ENCODE measurements at regions not wholly inside any gene's neighbourhood (a gene's known extent, or its start where the extent isn't known, plus 50 kb on each side); places are given as distances from the start of the nearest gene placed in this dataset.
A peak's percentile ranks its signal among the peaks of the same experiment; 100 is the strongest.
"Not testable (repeated sequence)": the region's sequence is repeated elsewhere in the genome, so short reads cannot be mapped to it uniquely, and the experiment has no call there.

DNA sequence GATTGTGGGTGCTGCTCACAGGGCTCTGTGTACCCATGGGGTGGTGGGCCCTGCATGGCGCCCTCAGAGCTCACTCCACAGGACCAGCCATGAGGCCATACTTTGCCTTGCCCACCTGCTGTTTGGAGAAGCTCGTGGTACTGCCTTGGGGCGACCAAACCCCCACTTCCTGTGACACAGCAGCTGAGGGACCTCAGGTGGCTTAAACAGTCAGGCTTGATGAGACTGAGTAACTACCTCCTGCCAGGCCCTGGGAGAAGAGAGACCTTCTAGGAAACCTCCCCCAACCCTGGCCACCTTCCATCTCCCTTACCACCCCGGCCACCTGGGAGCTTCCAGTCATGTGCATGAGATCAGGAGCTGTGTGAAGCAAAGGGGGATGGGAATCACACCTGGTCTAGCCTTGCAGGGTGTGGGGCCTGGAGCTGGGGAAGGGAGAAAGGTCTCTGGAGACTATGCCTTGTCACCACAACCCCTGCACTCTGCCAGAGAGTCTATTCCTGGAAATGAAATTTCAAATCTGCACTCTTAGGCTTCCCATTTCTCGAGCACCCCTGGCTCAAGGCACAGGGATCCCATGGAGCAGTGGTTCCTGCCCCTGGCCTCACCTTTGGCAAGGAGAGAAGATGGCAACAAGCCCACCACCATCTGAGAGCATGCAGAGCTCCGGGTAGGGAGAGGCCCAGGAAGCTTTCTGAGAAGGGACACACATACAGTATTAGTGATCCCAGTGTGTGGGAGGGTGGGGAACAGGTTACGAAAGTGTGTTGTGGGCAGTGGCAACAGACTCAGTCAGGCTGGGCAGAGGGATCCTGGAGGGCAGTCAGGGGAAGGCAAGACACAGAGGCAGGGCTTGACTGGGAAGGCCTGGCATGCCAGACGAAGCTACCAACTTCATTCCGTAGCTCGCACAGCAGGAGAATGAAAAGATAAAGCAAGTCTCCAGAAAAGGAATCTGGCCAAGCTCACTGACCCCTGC lies 125.0 kb downstream of the URI1 start:
- Histone ChIP-seq H3K4me1 (ENCODE audit: insufficient read depth, poor library complexity, severe bottlenecking) (no peaks in the 10 kb centered on the region), H3K9me3 (ENCODE audit: severe bottlenecking) (no peaks in the 10 kb centered on the region), H3K27ac (ENCODE audit: poor library complexity, severe bottlenecking) (no peak overlapping the region), H3K4me3 (ENCODE audit: severe bottlenecking) (no peak overlapping the region), H3K36me3 (ENCODE audit: low read depth) (no peaks in the 10 kb centered on the region), H3K27me3 (ENCODE audit: insufficient read depth, poor library complexity, severe bottlenecking) (no peaks in the 10 kb centered on the region)
- ATAC-seq (ENCODE audit: low read depth) (no peak), DNase-seq (ENCODE audit: low spot score) (no peak)
- TF ChIP-seq, protein P1, sequence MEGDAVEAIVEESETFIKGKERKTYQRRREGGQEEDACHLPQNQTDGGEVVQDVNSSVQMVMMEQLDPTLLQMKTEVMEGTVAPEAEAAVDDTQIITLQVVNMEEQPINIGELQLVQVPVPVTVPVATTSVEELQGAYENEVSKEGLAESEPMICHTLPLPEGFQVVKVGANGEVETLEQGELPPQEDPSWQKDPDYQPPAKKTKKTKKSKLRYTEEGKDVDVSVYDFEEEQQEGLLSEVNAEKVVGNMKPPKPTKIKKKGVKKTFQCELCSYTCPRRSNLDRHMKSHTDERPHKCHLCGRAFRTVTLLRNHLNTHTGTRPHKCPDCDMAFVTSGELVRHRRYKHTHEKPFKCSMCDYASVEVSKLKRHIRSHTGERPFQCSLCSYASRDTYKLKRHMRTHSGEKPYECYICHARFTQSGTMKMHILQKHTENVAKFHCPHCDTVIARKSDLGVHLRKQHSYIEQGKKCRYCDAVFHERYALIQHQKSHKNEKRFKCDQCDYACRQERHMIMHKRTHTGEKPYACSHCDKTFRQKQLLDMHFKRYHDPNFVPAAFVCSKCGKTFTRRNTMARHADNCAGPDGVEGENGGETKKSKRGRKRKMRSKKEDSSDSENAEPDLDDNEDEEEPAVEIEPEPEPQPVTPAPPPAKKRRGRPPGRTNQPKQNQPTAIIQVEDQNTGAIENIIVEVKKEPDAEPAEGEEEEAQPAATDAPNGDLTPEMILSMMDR (IDR thresholded peaks at IDR 0.05; ENCODE audit: poor library complexity, severe bottlenecking) = no peak

DNA sequence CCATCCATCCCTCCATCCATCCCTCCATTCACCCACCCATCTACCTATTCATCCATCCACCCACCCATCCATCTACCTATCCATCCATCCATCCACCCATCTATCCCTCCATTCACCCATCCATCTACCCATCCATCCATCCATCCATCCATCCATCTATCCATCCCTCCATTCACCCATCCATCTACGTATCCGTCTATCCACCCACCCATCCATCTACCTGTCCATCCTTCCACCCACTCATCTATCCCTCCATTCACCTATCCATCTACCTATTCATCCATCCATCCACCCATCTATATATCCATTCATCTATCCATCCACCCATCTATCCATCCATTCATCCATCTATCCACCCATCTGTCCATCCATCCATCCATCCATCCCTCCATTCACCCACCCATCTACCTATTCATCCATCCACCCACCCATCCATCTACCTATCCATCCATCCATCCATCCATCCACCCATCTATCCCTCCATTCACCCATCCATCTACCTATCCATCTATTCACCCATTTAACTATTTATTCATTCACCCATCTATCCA lies 126.0 kb downstream of the URI1 start:
- not testable (repeated sequence) for DNase-seq (ENCODE audit: low spot score); H3K9me3 ChIP-seq (ENCODE audit: severe bottlenecking); H3K36me3 ChIP-seq (ENCODE audit: low read depth); H3K4me1 ChIP-seq (ENCODE audit: insufficient read depth, poor library complexity, severe bottlenecking); ATAC-seq (ENCODE audit: low read depth); H3K4me3 ChIP-seq (ENCODE audit: severe bottlenecking); H3K27me3 ChIP-seq (ENCODE audit: insufficient read depth, poor library complexity, severe bottlenecking); H3K27ac ChIP-seq (ENCODE audit: poor library complexity, severe bottlenecking)

DNA sequence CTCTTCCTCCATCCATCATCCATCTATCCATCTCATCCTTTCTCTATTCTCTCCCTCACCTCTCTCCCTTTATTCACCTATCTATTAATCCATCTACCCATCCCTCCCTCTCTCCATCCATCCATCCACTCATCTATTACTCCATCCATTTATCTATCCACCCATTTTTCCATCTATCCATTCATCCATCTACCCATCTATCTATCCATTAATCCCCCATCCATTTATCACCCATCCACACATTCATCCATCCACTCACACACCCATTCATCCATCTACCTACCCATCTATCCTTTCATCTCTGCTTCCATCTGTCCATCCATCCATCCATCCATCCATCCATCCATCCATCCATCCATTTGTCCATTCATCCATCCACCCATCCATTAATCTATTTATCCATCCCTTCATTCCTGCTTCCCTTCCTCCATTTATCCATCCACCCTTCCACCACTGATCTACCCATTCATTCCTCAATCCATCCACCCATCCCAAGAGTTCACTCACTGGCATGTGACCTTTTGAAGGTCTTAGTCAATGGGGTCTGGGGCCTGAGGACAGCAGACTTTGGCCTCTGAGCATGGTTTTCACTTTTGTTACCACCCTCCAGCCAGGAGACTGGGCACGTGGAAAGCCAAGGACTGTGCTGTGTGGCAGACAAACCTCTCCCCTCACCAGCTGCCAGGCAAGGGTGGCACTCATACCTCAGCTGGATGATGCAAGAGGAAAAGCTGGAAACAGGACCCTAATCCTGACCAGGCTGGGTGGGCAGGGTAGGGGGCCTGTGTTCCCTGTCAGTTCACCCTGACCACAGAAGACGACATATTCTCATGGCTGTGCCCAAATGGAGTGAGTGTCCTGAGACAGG lies 126.7 kb downstream of the URI1 start:
- H3K4me3 ChIP-seq (ENCODE audit: severe bottlenecking) = no peak overlapping the region
- no peaks in the 10 kb centered on the region for H3K36me3 ChIP-seq (ENCODE audit: low read depth)
- H3K9me3 ChIP-seq (ENCODE audit: severe bottlenecking) = no peaks in the 10 kb centered on the region
- ATAC-seq (ENCODE audit: low read depth) = no peak
- H3K27me3 ChIP-seq (ENCODE audit: insufficient read depth, poor library complexity, severe bottlenecking) = no peaks in the 10 kb centered on the region
- DNase-seq (ENCODE audit: low spot score) = no peak
- H3K4me1 ChIP-seq (ENCODE audit: insufficient read depth, poor library complexity, severe bottlenecking) = no peaks in the 10 kb centered on the region
- TF ChIP-seq, protein P1 (IDR thresholded peaks at IDR 0.05; ENCODE audit: poor library complexity, severe bottlenecking) = no peak
- no peak overlapping the region for H3K27ac ChIP-seq (ENCODE audit: poor library complexity, severe bottlenecking)

DNA sequence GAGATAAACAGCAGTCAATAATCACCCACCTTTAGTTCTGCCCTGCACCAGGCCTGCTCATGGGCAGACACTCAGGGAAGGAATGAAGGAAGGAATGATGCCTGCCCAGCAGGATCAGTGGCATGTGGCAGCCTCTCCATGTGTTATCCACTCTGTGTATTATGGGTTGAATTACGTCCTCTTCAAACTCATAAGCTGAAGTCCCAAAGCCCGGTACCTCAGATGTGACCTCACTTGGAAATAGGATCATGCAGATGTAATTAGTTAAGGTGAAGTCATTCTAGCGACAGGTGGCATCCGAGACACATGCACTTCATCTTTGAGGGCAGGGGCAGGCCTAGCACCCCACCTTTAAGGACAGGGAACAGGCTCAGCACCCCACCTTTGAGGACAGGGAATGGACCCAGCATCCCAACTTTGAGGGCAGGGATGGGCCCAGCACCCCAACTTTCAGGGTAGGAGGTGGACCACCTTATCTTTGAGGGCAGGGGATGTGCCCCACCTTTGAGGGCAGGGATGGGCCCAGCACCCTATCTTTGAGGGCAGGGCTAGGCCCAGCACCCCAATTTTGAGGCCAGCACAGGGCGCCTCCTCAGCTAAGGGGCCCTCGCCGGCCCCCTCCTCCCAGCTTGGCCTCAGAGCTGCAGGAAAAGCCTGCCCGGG lies 127.6 kb downstream of the URI1 start:
- Histone ChIP-seq H3K9me3 (ENCODE audit: severe bottlenecking) (no peaks in the 10 kb centered on the region), H3K27me3 (ENCODE audit: insufficient read depth, poor library complexity, severe bottlenecking) (no peaks in the 10 kb centered on the region), H3K4me1 (ENCODE audit: insufficient read depth, poor library complexity, severe bottlenecking) (no peaks in the 10 kb centered on the region), H3K36me3 (ENCODE audit: low read depth) (no peaks in the 10 kb centered on the region), H3K27ac (ENCODE audit: poor library complexity, severe bottlenecking) (no peak overlapping the region), H3K4me3 (ENCODE audit: severe bottlenecking) (no peak overlapping the region)
- TF ChIP-seq, protein P1 (IDR thresholded peaks at IDR 0.05; ENCODE audit: poor library complexity, severe bottlenecking) = no peak
- DNase-seq (ENCODE audit: low spot score) = peak; percentile 16
- no peak for ATAC-seq (ENCODE audit: low read depth)

Data from RWPE2 (cell line).